Lung microvascular endothelial cell (primary cell): ENCODE measurements at regions not wholly inside any gene's neighbourhood (a gene's known extent, or its start where the extent isn't known, plus 50 kb on each side); places are given as distances from the start of the nearest gene placed in this dataset.
"Not testable (repeated sequence)": the region's sequence is repeated elsewhere in the genome, so short reads cannot be mapped to it uniquely, and the experiment has no call there.

Experiments used
- DNase-seq, 2 donors: peaks; one replicate each; pipeline versions ENCODE4 v3.0.0 to v3.0.0-alpha.2; 2010; ENCODE audit warnings: low read depth in 2 of 2

DNA sequence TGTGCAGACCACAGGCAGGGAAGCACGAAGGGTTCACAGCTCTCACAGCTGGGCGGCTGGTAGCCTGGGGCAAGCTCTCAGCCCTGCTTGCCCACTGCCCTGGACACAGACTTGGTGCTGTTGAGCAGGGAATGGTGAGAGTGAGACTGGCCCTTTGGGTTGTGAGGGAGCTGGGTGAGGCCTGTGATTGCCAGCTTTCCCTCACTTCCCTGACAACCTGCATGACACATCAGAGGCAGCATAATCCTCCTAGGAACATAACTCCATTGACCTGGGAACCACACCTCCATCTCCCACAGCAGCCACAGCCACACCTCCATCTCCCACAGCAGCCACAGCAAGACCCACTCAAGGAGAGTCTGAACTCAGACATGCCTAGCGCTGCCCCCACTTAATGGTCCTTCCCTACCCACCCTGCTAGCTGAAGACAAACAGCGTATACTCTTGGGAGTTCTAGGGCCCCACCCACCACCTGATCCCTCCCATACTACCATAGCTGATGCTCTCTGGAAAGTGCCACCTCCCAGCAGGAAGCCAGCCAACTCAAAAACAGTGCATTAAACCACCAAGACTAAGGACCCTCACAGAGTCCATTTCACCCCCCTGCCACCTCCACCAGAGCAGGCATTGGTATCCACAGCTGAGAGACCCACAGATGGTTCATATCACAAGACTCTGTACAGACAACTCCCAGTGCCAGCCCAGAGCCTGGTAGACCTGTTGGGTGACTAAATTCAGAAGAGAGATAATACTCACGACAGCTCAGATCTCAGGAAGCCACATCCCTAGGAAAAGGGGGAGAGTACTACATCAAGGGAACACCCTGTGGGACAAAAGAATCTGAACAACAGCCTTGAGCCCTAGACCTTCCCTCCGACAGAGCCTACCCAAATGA lies 60.2 kb upstream of the PRSS3 start:
- DNase-seq: not testable (repeated sequence)

DNA sequence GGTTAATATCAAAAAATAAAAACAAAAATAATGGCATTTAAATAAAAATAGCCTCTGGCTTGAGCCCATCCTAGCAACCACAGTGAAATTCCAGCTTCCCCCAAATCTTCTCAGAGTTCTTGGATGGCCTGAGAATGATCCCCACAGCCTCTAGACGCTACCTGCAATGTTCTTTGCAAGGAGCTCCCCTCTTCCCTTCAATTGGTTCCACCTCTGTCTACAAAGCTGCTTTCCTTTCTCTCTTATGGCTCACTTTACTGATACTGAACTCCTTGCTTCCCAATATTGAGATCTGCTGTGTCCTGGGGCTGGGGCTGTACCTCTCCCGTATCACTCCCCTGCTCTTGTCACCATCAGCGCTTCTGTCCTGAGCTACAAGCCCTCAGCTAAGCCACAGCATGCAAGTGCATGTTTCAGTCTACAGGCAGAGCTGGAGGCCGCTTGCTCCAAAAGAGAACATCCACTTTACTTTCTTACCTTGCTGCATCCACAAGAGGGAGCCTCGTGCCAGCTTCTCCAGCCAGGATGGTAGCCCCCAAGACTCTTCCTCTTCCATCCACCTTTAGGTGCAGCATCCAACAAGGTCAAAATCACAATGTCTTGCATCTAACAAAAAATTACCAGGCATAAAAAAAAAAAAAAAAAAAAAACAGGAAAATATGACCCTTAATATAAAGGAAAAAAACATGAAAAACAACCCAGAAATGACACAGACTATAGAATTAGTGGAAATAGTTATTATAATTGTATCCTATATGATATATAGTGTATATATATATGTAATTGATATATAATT lies 57.4 kb upstream of the PRSS3 start:
- DNase-seq: peak; percentile 73 to 78

DNA sequence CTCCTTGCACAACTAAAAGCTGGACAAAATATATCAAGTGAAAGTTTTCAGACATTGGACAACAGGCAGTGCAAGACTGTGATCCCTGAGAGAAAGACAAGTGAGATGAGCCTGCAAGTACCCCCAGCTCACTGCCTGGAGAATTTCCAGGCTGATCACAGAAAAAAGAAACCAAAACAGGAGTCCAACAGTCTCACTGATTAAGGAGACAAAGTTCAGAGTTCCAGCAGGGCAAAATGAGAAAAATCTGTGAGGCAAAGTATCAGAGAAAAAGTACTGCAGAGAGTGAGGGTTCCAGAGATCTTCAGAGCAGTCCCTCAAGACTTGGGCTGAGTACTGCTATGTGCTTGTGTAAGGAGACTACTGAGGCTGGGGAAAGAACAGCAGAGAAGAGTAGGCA lies 56.0 kb upstream of the PRSS3 start:
- no peak for DNase-seq

DNA sequence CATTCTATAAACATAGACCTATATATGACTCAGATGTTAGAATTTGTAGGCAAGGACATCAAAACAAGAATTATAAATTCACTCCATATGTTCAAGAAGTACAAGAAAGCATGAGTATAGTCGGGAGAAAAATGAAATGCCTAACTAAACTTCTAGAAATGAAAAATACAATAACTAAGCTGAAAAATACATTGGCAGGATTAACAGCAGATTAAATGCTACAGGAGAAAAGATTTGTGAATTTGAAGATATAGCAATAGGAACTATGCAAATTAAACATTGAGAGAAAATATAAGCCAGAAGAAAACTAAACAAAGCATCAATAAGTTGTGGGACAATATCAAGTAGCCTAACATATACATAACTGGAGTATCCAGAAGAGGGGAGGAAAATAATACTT lies 55.3 kb upstream of the PRSS3 start:
- DNase-seq: no peak

DNA sequence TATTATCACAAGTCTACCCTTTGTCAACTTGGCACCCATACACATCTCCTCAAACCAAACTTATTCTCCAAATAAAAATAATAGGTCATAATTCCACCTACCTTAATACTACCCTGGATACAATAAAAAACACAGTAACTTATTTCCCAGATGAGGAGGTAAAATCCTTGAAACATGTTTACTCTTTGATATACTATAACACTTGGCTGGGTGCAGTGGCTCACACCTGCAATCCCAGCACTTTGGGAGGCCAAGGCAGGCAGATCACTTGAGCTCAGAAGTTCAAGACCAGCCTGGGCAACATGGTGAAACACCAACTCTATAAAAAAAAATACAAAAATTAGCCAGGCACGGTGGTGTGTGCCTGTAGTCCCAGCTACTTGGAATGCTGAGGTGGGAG lies 54.4 kb upstream of the PRSS3 start:
- DNase-seq: not testable (repeated sequence)

DNA sequence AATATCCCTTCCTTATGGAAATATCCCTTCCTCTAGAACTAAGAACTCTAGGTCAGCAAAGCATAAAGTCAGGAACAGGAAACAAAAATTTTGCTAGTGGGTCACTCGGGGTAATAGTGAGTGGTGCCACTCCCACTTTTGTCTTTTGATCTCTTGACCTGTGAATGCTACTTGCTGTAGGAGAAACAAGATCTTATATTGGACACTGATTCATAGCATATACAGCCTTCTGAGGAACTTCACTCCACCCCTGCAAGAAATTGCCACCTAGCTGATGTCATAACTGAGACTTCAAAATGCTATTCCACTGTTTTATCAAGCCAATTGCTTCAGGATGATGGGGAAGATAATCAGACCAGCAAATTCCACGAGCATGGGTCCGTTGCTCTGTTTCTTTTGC lies 53.3 kb upstream of the PRSS3 start:
- DNase-seq: no peak

DNA sequence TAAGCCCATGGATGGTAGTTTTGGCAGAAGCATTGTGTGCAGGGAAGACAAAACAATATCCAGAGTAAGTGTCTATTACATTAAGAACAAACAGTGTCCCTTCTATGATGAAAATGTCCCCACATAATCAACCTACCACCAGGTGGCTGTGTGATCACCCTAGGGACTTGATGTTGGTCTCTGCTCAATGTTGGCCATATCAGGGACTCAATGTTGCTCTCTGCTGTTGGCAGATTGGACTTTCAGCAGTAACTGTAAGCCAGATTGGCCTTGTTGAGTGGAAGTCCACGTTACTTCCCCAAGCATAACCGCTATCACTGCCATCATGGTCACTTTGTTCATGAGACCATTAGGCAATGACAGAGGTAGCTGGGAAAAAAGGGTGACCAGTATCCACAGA lies 52.8 kb upstream of the PRSS3 start:
- DNase-seq: peak; percentile 31 to 40
